Right kidney (tissue), 1 donor: ENCODE measurements at regions not wholly inside any gene's neighbourhood (a gene's known extent, or its start where the extent isn't known, plus 50 kb on each side); places are given as distances from the start of the nearest gene placed in this dataset.

Experiments
- DNase-seq: peaks from one replicate; pipeline ENCODE4 v3.0.0-alpha.2; 2016

DNA sequence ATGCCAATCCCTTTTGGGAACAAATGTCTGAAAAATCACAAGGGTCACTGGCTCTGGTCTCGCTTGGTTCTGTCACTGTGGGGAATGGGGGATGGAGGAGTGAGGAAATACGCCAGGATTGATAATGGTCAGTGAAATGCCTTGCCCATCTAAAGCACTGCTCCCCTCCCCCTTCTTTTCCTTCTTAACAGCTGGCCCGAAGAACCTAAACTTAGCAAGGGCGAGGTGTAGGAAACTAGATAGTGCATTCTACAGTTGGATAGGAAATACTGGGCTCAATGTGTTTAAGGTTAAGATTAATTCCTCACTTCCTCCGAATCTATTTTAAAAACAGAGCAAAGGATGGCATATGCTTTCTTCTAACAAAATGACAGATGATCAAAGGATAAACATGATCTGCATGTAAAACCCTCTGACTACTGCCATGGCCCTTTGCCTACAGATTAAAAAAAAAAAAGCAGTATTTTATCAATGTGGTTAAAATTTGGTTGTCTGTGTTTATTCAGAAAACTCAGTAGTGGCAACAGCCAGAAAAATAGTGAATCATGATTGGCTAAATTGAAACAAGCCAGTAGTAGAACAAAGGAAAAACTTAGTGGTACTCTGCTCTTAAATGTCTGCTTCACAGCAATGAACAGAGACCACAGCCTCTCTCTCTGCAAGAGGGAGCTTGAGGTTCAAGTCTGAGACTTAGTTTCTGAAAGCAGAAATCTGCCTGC, 86.1 kb upstream of the VAV3 start:
- DNase-seq: peak; percentile 29

GRCh38 chr1:108050158-108050557, 85.2 kb upstream of the VAV3 start:
- DNase-seq: no peak

DNA sequence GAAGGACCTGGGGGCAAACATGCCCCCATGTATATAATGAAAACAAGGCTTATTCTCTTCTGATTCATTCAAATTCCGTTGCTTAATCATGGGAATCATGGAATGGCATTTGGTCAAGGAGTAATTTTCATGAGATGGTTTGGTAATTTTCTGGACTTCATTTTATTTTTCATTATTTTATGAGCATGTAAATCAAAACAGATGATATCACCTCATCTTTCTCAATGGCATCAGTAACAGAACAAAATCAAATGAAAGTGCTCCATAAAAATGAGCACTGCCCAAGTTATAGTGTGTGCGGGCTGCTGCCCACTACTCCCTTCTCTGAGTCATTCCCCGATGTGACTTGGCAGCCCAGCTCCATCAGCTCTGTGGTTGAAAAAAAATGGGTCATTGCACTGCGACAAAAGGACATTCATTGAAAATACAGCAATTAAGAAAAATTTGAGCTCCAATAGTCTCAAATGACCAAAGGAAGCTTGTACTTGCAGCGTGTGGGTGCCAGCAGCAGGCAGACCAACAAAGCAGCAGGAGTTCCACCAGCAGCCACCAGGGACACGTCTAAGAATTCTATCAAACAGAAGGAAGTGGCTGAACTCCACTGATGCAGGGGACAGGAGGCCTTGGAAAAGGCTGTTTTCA, 84.3 kb upstream of the VAV3 start:
- DNase-seq: no peak

DNA sequence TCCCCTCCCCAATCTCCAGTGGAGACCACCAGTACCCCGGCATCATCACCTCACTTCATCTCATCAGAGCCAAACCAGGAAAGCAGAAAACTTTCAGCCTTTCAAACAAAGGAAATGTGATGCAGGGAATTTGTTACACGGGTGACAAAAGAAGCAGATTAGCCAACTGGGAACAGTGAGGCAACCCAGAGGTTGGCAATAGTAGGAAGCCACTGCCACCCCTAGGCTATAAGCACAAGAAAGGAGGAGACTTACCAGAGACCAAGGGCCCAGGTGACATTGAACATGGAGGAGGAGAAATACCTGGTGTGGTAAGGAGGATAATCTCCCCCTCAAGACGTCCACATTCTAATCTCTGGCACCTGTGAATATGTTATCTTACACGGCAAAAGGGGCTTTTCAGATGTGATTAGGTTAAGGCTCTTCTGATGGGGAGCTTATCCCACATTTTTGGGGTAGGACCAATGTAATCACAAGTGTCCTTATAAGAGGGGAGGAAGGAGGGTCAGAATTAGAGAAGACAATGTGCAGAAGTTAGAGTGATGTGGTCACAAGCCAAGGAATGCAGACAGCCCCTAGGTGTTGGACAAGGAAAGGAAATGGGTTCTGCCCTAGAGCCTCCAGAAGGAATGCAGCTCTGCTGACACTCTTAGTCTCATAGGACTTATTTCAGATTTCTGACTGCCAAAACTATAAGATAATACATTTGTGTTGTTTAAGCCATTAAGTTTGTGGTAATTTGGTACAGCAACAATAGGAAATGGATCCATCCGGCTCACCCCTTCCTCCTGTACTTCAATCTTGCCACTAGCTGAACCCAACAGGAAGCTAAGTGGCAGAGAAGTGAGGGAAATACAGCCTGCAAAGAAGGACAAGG, 83.6 kb upstream of the VAV3 start:
- no peak for DNase-seq

- DNase-seq: no peak
Observed at GRCh38 chr1:108047085-108047484, 82.1 kb upstream of the VAV3 start.

DNA sequence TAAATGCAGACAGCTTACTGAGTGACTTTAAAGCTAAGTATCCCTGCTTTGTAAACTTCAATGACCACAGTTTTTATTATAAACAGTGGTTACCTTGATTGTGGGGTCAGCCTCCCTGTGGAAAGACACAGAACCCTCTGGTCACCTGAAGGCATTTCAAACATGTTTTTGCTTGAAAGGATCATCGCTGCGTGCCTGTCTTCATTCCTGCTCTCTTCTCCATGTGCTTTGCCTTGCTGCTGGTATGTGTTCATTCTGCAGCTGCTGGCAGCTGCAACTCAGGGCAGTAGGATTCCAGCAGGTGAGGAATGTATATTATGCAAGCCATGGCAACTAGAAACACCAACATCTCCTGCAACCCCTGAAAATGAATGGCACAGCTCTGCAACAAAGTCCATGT, 81.0 kb upstream of the VAV3 start:
- DNase-seq: no peak

DNA sequence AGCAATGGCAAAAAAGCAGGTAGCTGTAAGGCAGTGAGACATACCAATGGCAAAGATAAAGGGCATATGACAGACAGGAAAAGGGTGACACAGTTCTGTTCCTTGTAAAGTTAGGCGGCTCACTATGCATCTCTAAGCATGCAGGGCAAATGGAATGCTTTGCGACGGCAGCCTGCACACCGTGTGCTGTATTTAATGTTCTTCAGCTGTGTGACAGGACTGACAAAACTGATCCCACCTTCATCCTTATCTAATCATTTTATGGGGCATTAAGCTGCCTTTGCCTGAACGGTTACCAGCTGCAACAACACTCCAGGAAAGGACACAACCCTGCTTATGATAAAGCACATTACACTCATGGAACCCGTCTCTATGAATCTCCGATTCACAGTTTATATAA, 80.5 kb upstream of the VAV3 start:
- DNase-seq: no peak

GRCh38 chr1:108044318-108044717, 79.3 kb upstream of the VAV3 start:
- no peak for DNase-seq

DNA sequence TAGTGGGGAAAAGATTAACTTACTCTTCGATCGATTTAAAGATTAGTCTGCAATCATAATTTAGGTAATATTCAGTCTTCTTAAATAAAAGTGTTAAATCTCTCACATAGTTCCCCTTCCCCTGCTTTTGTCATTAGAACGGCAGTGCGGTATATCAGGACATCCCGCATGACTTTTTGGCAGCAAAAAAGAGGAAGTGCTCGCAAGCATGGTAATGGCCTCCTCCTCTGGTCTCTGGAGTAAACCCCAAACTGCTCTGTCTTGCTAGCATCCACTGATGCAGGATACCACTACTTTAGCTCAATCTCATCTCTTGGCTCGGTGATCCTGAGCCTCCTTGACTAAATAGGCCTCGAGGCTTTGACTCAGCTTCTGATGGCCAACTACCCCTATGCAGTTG, 78.7 kb upstream of the VAV3 start:
- DNase-seq: no peak

GRCh38 chr1:108042610-108043009, 77.6 kb upstream of the VAV3 start:
- no peak for DNase-seq

GRCh38 chr1:108041360-108042142, 76.6 kb upstream of the VAV3 start:
- DNase-seq: no peak

DNA sequence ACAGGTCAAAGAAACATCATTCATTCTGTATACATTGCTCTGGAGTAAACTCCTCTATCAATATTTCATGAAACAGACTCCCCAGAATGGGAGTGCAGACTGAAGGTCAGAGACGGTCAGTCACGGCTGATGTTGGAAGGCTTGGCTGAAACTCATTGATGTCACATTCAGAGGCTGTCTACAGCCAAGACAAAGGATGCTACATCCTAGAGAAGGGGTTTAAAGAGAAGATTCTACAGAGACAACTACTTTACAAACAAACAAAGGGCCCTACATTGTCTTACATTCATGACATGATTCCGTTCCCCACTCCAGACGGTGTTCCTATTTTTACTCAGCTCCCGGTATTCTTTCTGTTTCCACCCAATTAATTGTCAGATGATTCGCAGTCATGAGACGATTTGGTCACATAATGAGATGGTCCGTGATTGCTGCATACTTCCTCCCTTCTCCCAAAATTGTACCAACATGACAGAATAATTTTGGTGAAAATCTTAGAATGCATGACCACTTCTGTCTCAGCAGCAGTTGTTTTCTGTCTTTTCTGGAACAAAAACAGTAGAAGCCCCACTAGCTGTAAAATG, 73.8 kb upstream of the VAV3 start:
- DNase-seq: no peak

DNA sequence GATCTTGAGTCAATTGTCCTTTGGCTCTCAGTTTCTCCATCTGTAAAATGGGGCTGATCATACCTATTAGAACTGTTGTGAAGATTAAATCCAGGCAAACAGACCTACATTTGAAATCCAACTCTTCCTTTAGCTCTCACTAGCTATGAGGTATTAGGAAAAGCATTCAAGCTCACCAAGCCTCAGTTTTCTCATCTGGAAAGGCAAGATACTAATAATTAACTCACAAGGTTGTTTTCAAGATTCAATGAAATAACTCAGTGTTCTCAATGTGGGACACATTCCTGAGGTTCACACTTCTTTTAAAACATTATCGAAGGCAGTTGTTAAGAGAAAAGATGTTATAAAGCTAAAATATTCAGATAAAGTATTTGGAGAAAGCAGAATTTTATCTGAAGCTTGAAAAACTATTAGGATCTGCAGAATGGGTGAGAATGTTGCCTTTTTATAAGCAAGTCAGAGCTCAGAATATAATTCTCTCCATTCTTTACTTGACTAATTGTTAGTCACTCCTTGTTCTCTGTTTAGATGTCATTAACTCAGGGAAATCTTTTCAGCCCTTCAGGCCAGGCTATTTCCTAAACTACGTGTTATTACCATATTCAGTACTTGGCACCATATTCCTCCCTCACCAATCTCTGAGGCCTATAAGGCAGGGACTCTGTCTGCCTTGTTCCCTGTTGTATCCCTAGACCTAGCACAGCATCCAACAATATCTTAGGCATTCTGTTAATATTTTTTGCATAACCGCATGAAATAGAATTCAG, 72.0 kb upstream of the VAV3 start:
- no peak for DNase-seq

- DNase-seq: no peak
Observed at GRCh38 chr1:108034396-108034795, 69.4 kb upstream of the VAV3 start.

GRCh38 chr1:108033550-108033951, 68.6 kb upstream of the VAV3 start:
- no peak for DNase-seq

DNA sequence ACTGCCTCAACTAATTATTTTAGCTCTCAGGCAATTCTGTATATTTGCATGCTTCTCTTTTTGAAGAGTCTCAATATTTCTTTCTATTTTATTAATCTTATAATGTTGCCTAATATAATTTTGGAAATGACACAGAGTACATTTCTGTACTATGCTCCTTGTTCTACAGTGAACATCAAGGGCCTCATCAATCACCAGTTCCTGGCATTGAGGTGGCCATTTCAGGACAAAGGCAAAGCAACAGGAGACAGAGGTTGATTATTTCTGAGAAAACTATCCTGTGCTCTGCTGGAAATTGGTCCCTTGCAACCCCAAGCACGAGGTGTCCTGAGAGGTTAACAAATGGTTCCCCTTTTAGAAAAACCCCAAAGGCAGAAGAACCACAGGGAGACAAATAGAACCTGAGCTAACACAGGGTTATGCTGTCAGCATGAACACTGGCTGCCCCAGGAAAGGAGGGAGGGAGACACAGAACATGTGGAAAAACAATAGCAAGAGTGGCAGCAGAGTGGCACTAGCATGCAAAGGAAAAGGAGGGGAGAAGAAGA, 63.9 kb upstream of the VAV3 start:
- no peak for DNase-seq

DNA sequence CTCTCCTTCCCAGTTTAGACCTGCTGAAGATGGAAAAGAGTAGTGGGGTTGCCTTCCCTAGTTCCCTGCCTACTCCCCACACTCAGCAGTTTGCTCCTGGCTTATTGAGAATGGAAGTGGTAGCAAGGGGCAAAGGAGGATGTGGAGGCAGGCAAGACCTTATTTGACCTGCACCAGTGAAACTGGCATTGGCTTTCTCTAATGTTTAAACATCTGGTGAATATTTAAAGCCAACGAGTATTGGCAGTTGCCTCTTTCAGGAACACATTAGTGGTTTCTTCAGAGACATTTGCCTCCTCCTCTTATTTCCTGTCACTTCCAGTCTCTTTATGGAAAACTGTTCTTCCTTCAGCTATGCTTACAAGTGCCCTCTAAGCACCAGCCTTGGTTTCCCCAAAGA, 62.4 kb upstream of the VAV3 start:
- no peak for DNase-seq

DNA sequence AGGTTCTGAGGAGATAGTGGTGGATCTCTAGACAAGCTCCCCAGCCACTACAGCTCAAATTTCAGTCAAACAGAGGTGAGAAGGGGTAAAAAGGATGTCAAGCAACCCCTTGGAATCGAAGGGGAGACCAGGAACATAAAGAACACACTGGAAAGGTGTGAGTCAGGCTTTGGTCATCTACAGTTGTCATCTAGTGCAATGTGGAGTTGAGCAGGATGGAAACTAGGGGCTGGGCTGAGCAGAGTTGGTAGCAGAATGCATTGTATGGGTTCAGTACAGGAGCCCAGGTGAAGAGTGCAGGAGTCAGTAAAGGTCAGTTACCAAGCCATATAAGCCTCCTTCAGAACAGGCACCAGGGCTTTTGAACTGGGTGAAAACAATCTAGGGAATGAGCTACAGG, 52.7 kb upstream of the VAV3 start:
- no peak for DNase-seq

DNA sequence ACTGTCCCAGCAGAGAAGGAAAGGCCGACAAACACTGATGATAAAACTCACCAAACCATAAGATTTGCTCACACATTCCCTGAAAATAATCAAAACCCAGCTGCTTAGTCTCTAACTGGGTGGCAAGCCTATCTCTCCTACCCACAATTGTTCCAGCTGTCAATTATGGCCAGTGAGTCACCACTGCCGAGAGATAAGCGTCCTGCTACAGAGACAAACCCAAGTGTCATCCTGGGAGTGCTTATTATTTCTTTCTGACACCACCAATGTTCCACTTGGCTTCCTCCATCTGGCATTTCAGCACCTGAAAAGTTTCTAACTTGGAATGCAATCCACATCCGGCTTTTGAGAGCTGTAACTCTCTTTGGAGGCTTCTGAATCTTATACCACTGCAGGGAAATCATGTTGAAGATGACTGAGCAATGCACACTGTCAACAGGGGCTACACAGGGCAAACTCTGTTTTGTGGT, 51.5 kb upstream of the VAV3 start:
- DNase-seq: no peak
